ENCODE measurements at regions not wholly inside any gene's neighbourhood (a gene's known extent, or its start where the extent isn't known, plus 50 kb on each side); places are given as distances from the start of the nearest gene placed in this dataset.

DNA sequence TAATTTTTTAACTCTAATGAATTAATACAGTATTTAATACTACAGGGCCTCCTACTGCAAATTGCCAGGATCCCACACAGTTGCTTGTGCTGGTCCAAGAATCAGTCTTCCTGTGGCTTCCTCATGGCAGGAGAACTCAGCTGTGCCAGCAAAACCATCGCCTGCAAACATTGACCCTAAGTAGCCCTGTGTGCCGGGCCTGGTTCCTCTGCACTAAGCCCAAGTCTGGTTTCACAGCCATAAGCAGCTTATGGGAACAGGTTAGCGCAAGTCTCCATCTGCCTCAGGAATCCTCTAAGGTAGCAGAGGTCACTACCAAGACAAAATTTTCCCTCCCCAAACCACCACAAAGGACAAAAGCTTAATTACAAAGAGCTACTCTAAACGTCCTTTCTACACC lies 216.6 kb downstream of the PLA2G4A start:
- no peak for DNase-seq
- H3K36me3 ChIP-seq = no peaks in the 10 kb centered on the region
- peaks cover 0 to 5% (median 0%) of the 10 kb centered on the region in 8 donors for H3K9me3 ChIP-seq
- H3K4me3 ChIP-seq = no peak overlapping the region
- 77 to 90% (median 85%) methylated on average over 4 of the region's 4 CpGs for WGBS, 5 donors
- H3K27ac ChIP-seq = no peak overlapping the region
- no peaks in the 10 kb centered on the region for H3K27me3 ChIP-seq (replicated peaks in 1 of 7)
- H3K4me1 ChIP-seq = no peaks in the 10 kb centered on the region
- intact Hi-C loops (cut with DNase I; ENCODE audit: low total_unique reads) = no loop called here
- TF ChIP-seq POLR2AphosphoS5 (IDR thresholded peaks at IDR 0.05) (no peak), POLR2A (IDR thresholded peaks at IDR 0.05) (no peak)
- TF ChIP-seq, protein P1, sequence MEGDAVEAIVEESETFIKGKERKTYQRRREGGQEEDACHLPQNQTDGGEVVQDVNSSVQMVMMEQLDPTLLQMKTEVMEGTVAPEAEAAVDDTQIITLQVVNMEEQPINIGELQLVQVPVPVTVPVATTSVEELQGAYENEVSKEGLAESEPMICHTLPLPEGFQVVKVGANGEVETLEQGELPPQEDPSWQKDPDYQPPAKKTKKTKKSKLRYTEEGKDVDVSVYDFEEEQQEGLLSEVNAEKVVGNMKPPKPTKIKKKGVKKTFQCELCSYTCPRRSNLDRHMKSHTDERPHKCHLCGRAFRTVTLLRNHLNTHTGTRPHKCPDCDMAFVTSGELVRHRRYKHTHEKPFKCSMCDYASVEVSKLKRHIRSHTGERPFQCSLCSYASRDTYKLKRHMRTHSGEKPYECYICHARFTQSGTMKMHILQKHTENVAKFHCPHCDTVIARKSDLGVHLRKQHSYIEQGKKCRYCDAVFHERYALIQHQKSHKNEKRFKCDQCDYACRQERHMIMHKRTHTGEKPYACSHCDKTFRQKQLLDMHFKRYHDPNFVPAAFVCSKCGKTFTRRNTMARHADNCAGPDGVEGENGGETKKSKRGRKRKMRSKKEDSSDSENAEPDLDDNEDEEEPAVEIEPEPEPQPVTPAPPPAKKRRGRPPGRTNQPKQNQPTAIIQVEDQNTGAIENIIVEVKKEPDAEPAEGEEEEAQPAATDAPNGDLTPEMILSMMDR (IDR thresholded peaks at IDR 0.05 in 8 of 11, conservative IDR thresholded peaks at IDR 0.05 in 3 of 11) = no peak

DNA sequence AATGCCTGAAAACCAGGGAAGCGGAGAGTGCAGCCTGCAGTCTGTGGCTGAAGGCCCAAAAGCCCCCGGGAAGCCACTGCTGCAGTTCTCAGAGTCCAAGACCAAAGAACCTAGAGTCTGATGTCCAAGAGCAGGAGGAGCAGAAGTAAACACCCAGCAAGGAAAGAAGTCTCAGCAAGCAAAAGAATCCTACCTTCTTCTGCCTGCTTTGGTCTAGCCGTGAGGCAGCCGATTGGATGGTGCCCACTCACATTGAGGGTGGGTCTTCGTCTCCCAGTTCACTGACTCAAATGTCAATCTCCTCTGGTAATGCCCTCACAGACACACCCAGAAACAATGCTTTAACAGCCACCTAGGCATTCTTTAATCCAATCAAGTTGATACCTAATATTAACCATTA lies 217.5 kb downstream of the PLA2G4A start:
- Histone ChIP-seq H3K36me3 (no peaks in the 10 kb centered on the region), H3K9me3 (peaks cover 0 to 5% (median 0%) of the 10 kb centered on the region in 8 donors), H3K4me3 (no peak overlapping the region), H3K27ac (no peak overlapping the region), H3K27me3 (replicated peaks in 1 of 7) (no peaks in the 10 kb centered on the region), H3K4me1 (no peaks in the 10 kb centered on the region)
- TF ChIP-seq POLR2AphosphoS5 (IDR thresholded peaks at IDR 0.05) (no peak), POLR2A (IDR thresholded peaks at IDR 0.05) (no peak)
- TF ChIP-seq, protein P1 (IDR thresholded peaks at IDR 0.05 in 8 of 11, conservative IDR thresholded peaks at IDR 0.05 in 3 of 11) = no peak
- DNase-seq = no peak
- 91 to 100% (median 94%) methylated on average over 5 of the region's 5 CpGs for WGBS, 5 donors
- intact Hi-C loops (cut with DNase I; ENCODE audit: low total_unique reads) = no loop called here

DNA sequence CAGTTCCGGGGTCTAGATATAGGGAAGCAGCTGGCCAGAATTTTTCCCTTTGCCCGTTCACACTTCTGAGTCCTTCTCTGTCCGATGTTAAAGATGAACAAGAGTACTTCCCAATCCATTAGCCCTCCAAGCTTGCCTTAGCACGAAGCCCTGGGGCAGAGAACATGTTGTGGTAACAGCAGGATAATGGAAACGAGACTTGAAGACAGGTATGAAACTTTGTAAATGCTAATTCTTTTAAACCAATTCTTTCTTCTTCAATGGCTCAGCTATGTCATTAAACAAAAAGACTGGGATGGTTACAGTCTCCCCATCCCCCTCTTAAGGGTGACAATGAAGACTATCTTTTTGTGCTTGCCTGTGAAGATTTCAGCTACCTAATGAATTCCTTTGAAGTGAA lies 218.5 kb downstream of the PLA2G4A start:
- intact Hi-C loops (cut with DNase I; ENCODE audit: low total_unique reads) = no loop called here
- Histone ChIP-seq H3K27me3 (replicated peaks in 1 of 7) (no peaks in the 10 kb centered on the region), H3K4me3 (no peak overlapping the region), H3K27ac (no peak overlapping the region), H3K4me1 (no peaks in the 10 kb centered on the region), H3K36me3 (no peaks in the 10 kb centered on the region), H3K9me3 (peaks cover 0 to 5% (median 0%) of the 10 kb centered on the region in 8 donors)
- DNase-seq = no peak
- WGBS, 5 donors = 79 to 87% (median 82%) methylated on average over 5 of the region's 5 CpGs
- TF ChIP-seq POLR2AphosphoS5 (IDR thresholded peaks at IDR 0.05) = no peak

DNA sequence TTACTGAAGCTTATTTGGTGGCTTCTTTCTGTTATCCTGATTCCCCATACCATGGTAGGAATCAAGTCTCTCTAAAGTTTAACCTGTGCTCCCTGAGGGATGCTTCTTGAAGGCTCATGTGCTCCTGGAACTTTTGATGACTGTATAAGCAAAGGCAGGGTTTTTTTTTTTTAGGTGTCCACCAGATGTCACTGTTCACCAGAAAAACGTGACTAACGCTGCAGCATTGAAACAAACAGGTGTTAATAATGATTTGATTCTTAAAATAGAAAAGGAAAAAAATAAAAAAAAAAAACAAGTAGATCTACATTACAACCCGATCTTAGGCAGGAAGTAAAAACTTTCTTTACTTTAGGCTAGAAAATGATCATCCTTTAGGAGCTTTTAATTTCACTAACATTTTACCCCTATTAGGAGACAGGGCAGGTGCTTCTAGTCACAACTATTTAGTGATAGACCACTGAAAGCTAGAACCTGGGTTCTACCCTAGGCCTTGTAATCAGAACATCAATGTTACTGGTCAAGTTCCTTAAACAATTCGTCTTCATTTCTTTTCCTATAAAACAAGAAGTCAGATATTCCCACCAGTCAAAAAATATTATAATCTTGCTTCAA lies 223.0 kb downstream of the PLA2G4A start:
- H3K4me3 ChIP-seq = no peak overlapping the region
- 6 to 12% (median 7%) methylated on average over 4 of the region's 4 CpGs for WGBS, 5 donors

More for the DNA sequence above, 223.0 kb downstream of the PLA2G4A start:
- Histone ChIP-seq H3K4me1 (no peaks in the 10 kb centered on the region), H3K27ac (no peak overlapping the region), H3K36me3 (no peaks in the 10 kb centered on the region), H3K27me3 (replicated peaks in 1 of 7) (no peaks in the 10 kb centered on the region), H3K9me3 (no peaks in the 10 kb centered on the region)
- DNase-seq = no peak
- intact Hi-C loops (cut with DNase I; ENCODE audit: low total_unique reads) = no loop called here
- TF ChIP-seq POLR2A (IDR thresholded peaks at IDR 0.05) = no peak
- TF ChIP-seq POLR2AphosphoS5 (IDR thresholded peaks at IDR 0.05) = no peak
- TF ChIP-seq, protein P1 (IDR thresholded peaks at IDR 0.05 in 8 of 11, conservative IDR thresholded peaks at IDR 0.05 in 3 of 11) = peak in 7 of 11 experiments; percentile 9 to 58 (median 46)
